RPMI8226 (cell line): ENCODE measurements at regions not wholly inside any gene's neighbourhood (a gene's known extent, or its start where the extent isn't known, plus 50 kb on each side); places are given as distances from the start of the nearest gene placed in this dataset.

Experiments
- DNase-seq: peaks from one replicate; pipeline ENCODE4 v3.0.0-alpha.2; 2015

DNA sequence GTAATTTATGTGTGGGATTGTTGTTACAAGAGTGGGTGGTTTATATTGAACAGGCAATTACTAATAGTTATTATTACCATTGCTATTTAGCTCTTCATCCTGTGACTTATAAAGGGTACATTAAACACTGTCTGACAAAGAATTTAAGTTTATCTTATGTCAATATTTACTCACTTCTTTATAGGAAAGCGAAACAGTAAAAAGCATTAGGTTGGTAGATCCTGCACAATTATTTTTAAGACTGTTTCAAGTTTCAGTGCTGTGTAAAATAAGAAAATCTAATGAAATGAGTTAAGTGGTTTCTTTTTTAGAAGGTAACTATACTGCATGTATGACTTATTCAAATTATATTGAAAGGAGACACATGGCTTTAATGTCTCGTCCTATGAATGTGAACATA, 135.8 kb upstream of the MAP3K7 start:
- DNase-seq, result no peak

GRCh38 chr6:90720404-90720803, 133.5 kb upstream of the MAP3K7 start:
- no peak for DNase-seq

- DNase-seq, result no peak
Measured at GRCh38 chr6:90719321-90720195, 132.7 kb upstream of the MAP3K7 start.

DNA sequence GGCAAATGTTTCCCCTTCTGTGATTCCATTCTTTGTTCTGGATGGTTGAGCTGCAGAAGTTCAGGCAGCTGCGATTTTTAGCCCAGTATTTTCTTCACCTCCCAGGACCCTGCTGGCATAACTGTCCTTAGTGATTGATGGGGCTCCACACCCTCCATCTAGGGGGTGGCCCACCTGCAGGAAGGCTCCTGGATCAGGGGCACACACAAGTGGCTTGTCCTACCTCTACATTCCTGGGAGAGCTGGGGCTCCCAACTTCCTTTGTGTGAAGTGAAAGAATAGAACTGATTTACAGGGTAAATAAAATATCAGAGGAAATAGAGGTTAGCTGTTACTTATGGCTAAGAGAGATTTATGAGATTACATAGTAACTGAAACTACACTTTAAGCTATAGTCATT, 129.5 kb upstream of the MAP3K7 start:
- no peak for DNase-seq

DNA sequence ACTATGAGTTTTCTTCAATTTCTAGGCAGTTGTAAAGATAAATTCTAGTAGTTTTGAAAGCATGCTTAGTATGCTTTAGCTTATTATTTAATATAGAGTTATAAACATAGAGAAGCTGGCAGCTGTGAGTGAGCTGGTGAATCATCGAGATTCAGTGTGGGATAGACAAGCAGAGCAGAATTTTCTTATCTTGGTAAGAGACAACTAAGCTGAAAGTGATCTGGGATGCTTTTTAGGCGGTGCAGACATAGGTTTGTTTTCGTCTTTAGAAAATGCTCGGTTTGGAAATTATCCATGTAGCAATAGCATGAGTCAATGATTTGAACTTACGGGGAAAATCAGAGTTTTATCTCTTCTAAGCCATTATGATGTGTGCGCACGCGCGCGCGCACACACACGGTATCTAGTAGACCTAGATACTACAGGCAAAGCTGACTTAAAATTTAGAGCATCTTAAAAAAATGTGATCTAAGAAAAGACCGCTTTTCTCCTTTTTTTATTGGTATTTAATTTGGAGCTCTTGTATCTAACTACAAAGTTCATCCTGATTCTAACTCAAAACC, 128.3 kb upstream of the MAP3K7 start:
- no peak for DNase-seq

- DNase-seq, result no peak
Measured at GRCh38 chr6:90714319-90714718, 127.4 kb upstream of the MAP3K7 start.

GRCh38 chr6:90712114-90712513, 125.2 kb upstream of the MAP3K7 start:
- no peak for DNase-seq

DNA sequence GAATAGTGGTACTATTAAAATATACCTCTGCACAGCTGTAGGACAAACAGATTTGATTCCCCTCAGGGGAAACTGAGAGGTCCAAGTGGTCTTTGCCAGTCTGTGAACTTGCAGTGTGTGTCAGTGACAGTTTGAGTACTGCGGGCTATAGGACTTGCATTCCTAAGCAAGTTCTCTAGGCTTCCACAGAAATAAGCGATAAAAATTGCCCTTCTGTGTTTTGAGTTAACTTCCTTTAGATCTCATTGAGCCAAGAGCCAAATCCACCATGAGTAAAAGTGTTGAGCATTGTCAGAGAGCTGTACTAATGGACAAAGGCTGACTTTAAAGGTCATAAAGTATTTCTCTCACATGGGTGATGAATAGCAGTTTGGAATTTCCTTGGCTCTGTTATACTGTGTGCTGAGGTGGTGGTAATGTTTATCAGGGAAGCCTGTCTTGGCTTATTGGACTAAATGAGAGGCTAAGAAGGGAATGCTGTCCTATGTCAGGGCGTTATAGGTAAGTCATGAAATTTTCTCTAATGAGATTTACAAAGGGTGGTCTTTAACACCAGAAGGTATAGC, 122.6 kb upstream of the MAP3K7 start:
- no peak for DNase-seq

DNA sequence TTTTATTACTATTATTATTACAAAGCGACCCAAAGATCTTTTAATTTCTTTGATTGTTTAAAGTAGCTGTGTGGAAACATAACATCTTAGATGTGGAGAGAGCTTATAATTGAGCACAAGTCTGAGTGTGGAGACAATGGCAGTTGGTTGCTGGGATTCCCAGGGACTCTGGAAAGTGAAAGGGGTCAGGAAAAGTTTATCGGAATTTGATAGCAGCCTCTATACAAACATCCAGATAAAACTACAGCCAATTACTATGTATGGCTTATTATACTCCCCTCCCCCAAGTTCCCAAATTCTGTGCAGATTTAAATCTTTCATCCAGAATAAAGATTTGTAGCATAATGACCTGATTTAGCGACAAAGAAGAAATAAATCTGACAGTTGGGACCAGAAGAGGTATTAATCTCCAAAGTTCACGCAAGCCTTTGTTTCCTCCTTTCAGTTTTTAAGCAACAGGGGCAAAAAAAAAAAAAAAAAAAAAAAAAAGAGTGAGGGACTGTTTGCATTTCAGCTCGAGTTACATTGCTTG, 121.4 kb upstream of the MAP3K7 start:
- no peak for DNase-seq

GRCh38 chr6:90707246-90707645, 120.4 kb upstream of the MAP3K7 start:
- no peak for DNase-seq

DNA sequence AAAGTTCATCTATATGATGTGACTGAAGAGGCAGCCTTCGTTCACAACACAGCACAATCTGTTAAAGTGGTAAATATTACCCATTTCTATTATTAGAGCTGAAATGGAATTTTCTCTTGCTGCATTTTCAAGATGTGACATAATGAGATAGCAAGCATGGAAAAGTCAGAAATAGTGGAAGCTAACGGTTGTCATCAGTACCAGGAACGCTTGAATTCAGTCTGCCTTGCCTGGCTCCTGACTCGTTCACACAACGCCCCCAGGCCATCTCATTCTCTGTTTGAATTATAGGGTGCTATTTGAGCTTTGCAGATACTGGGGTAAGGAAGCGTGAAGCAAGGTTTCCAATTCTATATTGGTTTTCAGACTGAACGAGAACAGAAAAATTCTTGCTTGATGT, 116.5 kb upstream of the MAP3K7 start:
- DNase-seq, result no peak

DNA sequence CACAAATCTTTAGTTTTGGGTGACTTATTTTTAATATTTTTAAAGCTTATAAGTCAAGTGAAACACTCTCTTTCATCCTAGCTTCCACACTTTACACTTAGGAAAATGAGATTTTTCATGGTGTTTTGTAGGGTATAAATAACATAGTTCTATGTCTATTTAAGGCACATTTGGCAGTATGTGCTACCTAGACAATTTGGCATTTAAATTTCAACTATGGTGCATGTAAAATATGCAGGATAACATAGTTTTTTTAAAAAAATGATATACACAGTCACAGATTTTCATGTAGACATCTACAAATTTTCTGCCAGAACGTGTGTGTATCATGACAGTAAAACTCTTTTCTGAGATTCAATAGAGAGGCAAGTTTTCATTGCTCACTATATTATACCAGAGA, 115.1 kb upstream of the MAP3K7 start:
- no peak for DNase-seq

DNA sequence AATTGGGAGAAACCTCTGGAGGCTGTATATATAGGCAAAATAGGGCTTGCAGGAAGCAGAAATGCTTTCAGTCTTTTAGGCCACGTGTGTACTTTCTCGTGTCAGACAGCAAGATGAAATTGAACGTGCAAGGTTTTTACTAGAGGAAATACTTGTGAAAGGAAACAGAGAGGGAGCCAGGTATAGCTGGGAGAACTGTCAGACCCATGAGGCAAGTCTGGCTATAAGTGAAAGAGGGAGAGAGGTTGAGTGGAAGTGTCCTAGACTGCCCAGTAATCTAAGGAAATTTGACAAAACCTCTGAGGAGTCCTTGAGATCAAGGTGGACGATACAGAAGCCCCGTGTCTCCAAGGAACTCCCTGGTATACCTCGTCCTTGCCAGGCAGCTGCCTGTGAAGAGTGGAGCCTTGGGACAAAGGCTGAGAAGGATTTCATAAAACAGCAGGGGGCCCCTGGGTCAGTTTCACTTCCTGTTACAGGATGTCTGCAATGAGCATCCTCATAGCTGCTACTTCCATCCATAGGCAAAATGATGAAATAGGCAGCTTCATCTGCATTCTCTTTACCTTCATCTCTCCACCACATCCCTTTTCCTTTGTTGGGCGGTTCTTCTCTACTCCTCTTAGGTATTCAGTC, 114.4 kb upstream of the MAP3K7 start:
- peak; percentile 44 for DNase-seq

- no peak for DNase-seq
Measured at GRCh38 chr6:90695316-90695715, 108.4 kb upstream of the MAP3K7 start.

DNA sequence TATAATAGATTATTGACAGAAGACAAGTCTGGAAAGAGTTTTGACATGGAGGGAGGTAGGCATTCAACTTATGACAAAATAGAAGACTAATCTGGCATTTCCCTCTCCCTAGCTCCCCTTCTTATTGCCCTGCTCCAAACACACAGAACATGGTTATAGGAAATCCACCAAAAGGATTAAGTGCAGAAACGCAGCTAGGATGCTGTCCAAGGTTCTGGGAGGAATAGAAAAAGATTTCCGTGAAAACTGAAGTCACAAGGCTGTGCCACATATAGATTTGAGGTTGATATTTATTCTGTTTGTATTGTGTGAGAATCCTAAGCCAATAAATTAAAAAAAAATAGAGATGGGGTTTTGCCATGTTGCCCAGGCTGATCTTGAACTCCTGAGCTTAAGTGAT, 107.9 kb upstream of the MAP3K7 start:
- DNase-seq, result no peak

GRCh38 chr6:90691823-90692222, 105.0 kb upstream of the MAP3K7 start:
- DNase-seq, result no peak

- no peak for DNase-seq
Measured at GRCh38 chr6:90689172-90689571, 102.3 kb upstream of the MAP3K7 start.

- DNase-seq, result no peak
Measured at GRCh38 chr6:90687775-90688380, 101.0 kb upstream of the MAP3K7 start.

DNA sequence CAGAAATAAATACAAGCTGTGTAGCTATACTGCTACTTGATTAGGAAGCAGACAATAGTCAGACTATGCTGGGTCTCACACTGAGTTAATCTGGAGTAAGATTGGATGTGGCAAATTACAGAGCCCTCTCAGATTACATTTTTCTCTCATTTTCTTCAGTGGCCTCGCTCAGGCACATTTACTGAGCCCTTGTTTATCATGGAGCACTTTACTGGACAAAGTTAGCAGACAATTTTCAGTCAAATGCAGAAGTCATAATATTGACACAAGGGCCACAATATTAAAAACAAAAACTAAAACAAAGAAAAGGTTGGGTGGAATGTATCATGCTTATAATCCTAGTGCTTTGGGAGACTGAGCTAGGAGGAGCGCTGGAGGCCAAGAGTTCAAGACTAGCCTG, 95.0 kb upstream of the MAP3K7 start:
- DNase-seq, result no peak

GRCh38 chr6:90678049-90678779, 91.3 kb upstream of the MAP3K7 start:
- no peak for DNase-seq

GRCh38 chr6:90677440-90677839, 90.6 kb upstream of the MAP3K7 start:
- no peak for DNase-seq

DNA sequence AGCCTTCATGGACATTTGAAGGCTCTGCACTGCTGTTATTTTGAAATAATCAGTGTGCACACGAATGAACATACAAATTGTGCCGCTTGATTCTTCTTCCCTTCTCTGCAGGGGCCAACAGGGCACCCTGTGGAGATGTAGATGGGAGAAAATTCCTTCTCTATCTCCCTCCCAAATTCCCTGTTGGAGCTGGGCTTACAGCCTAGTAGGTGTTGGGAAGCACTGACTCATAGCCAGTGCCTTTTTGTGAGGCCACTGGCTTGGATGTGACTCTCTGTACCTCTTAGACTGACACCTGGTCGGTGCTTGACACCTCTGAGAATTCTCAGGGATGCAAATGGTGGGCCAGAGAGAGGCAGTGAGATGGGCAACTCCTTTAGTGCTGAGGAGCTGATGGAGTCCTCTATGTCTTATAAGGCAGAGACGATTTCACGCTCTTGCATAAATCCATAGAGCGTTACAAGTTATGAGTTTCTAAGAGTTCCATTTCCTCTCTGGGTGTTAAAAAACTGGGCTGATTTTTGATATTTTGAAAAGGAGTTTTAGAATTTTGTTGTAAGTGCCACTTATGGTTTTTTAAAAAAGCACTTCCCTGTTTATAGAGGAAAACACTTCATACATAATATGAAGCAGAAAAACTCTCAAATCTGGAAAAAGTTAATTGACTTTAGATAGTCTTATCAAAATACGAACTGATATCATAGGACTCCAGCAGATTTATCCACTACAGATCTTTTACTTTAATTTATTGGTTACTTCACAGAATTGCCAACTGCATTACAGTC, 89.8 kb upstream of the MAP3K7 start:
- DNase-seq, result no peak
